ENCODE measurements at regions not wholly inside any gene's neighbourhood (a gene's known extent, or its start where the extent isn't known, plus 50 kb on each side); places are given as distances from the start of the nearest gene placed in this dataset.

GRCh38 chr13:19264711-19265110 is 83.1 kb upstream of the TUBA3C start:
- H3K4me1 Mint-ChIP-seq: no peaks in the 10 kb centered on the region
- H3K27ac Mint-ChIP-seq: no peak overlapping the region
- H3K36me3 Mint-ChIP-seq (ENCODE audit: low read depth): no peaks in the 10 kb centered on the region

DNA sequence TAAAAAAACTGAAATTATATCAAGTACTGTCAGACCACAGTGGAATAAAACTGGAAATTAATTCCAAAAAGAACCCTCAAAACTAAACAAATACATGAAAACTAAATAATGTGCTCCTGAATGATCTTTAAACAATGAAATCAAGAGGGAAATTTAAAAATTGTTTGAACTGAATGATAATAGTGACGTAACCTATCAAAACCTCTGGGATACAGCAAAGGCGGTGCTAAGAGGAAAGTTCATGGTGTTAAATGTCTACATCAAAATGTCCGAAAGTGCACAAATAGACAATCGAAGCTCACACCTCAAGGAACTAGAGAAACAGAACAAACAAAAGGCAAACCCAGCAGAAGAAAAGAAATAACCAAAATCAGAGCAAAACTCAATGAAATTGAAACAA is 70.8 kb upstream of the TUBA3C start:
- Mint-ChIP-seq H3K27me3 (no peaks in the 10 kb centered on the region), H3K27ac (no peak overlapping the region), H3K4me3 (no peak overlapping the region), H3K4me1 (no peaks in the 10 kb centered on the region), H3K36me3 (ENCODE audit: low read depth) (no peaks in the 10 kb centered on the region), H3K9me3 (peaks cover 22% of the 10 kb centered on the region)
- intact Hi-C loops (cut with micrococcal nuclease): no loop called here
- DNase-seq: no peak

More at GRCh38 chr13:19264711-19265110, 83.1 kb upstream of the TUBA3C start:
- intact Hi-C loops (cut with micrococcal nuclease): no loop called here
- DNase-seq: no peak
- Mint-ChIP-seq H3K4me3 (no peak overlapping the region), H3K27me3 (no peaks in the 10 kb centered on the region), H3K9me3 (peaks cover 3% of the 10 kb centered on the region)

GRCh38 chr13:19239114-19239860 is 57.7 kb upstream of the TUBA3C start:
- Mint-ChIP-seq H3K36me3 (ENCODE audit: low read depth) (no peaks in the 10 kb centered on the region), H3K4me1 (no peaks in the 10 kb centered on the region), H3K27ac (no peak overlapping the region), H3K4me3 (no peak overlapping the region), H3K27me3 (no peaks in the 10 kb centered on the region), H3K9me3 (no peaks in the 10 kb centered on the region)
- intact Hi-C loops (cut with micrococcal nuclease): no loop called here
- DNase-seq: no peak
